HG03558 (cell line): ENCODE measurements at regions not wholly inside any gene's neighbourhood (a gene's known extent, or its start where the extent isn't known, plus 50 kb on each side); places are given as distances from the start of the nearest gene placed in this dataset.
"Not testable (repeated sequence)": the region's sequence is repeated elsewhere in the genome, so short reads cannot be mapped to it uniquely, and the experiment has no call there.

Experiments used
- ATAC-seq: cut with Tn5 transposase; IDR thresholded peaks from one replicate; pipeline ENCODE4 v1.9.1; 2021; ENCODE audit warnings: moderate number of reproducible peaks; ENCODE audit not compliant: unreplicated experiment; ENCODE audit errors: extremely low read depth

GRCh38 chr11:121914508-121915059 is 201.4 kb downstream of the BLID start:
- no peak for ATAC-seq

DNA sequence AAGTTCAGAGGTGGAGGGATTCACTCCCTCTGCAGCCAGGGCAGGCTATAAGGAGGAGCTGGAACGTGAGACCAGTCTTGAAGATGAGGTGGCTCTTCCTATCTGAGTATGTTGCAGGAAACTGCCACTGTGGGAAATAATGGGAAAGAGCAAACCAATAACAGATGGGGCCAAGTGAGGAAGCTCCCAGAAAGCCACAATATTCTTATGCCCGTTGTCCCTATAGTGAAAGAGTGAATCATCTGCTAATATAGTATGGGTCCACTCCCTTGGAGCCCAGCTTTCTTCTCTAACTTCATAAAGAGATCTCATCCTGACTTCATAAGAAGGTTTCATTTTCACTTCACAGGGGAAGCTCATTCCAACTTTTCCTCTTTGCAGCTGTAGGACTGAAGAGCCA is 206.4 kb downstream of the BLID start:
- no peak for ATAC-seq

- no peak for ATAC-seq
Measured at GRCh38 chr11:121907379-121907778, 208.6 kb downstream of the BLID start.

GRCh38 chr11:121904148-121904547 is 211.9 kb downstream of the BLID start:
- ATAC-seq: no peak

DNA sequence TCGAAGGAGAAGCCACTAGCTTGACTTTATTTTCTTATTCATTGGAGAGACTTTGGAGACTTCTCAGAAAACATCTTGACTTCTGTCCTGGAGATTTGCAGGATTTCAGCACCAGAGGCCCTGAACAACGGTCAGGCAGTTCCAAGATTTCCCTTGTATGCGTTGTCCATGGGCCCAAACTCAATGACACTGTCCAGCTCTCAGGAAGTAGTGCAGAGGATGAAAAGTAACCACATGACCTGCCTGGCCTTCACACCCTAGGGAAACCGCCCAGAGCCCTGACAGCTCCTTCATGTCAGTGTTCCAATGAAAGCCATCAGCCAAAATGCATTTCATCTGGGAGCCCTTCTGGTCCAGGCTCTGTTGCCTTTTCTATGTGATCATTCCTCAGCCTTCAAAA is 214.1 kb downstream of the BLID start:
- ATAC-seq: no peak

- ATAC-seq: not testable (repeated sequence)
Measured at GRCh38 chr11:121901417-121901816, 214.6 kb downstream of the BLID start.

DNA sequence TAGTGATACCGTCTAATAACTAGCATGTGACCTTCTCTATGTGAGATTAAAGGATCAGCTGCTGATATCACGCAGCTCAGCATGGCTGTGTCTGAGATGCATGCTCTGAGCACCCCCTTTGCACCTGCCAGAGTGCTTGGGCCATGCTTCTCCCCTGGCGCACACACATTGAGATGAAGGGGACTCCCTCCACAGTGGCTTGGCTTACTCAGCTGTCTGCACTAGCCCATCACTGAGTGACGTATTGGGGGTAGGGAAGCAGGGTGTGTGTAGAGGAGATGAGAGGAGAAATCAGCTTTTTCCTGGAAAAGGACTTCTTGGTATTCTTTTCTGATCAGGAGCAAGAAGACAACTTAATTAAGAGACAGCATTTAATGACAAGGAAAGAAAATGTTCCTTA is 216.5 kb downstream of the BLID start:
- no peak for ATAC-seq

- ATAC-seq: no peak
Measured at GRCh38 chr11:121898903-121899302, 217.1 kb downstream of the BLID start.

- ATAC-seq: no peak
Measured at GRCh38 chr11:121895919-121896318, 220.1 kb downstream of the BLID start.

- no peak for ATAC-seq
Measured at GRCh38 chr11:121894581-121894980, 221.4 kb downstream of the BLID start.

DNA sequence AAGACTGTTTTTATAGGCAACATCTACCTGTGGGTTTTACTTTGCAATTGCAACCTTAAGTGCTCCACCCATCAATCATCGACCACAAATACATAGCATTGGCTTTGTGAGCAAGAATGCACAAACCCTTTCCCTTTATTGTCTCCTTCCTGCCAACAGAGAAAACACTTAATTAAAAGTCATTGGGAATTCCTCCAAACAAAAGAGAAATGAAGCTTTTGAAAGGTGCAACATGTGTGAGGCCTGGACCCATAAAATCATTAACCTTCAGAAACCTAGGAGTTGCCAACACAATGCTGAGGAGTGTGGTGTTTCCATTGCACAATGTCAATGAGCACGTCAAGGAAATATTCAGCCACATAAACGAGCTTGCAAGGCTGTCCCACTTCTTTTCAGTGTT is 223.2 kb downstream of the BLID start:
- ATAC-seq: no peak

- no peak for ATAC-seq
Measured at GRCh38 chr11:121892131-121892681, 223.8 kb downstream of the BLID start.

- no peak for ATAC-seq
Measured at GRCh38 chr11:121890946-121891515, 225.0 kb downstream of the BLID start.

DNA sequence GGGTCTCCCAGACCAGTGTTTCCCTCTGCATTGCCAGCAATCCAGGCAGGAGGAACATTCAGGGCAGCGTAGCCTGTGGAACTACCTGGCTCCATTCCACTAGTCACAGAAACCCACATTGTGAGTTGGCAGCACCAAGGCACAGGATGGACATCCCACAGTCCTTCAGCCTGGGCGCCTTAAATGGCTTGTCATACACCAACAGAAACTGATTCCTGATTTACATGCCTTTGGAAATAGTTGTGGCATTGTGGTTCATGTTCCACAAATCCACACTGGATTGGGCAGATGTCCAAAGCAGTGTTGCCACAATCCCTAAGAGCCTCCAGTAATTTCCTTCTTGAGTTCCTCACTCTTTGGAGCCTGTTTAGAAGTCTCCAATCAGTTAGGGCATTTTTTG is 225.6 kb downstream of the BLID start:
- no peak for ATAC-seq

DNA sequence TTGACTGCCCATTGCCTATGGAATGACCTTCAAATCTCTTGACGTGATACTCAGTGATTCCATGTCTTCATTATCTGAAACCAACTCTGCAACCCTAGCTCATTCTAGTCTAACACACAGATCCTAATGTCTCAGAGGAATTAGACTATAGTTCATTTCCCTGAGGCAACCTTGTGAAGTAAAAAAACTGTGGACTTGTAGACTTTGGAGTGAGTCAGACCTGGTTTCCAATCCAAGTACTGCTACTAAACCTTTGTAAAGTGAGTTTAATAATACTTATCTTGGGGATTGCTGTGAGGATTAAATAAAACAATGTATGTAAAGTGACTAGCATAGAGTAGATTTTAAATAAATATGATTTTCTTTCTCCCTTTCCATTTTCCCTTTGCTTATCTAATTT is 226.1 kb downstream of the BLID start:
- no peak for ATAC-seq

GRCh38 chr11:121889186-121889585 is 226.8 kb downstream of the BLID start:
- no peak for ATAC-seq

GRCh38 chr11:121887976-121888557 is 227.9 kb downstream of the BLID start:
- no peak for ATAC-seq

DNA sequence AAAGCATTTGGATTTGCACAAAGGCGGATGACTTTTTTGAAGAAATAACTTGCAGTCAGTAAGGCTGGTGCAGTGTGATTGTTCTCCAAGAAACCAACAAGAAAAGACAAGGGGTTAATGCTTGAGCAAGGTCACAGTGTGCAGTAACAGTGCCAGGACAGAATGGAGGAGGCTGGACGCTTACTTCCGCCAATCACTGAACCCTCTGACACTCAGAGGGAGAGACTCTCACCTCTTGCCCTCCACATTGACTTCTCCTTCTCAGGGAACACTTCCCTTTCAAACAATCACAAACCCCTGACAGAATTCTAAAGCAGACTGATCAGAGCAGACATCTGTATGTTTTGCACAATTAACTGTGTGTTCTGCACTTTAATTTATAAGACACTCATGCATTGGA is 228.4 kb downstream of the BLID start:
- ATAC-seq: no peak

- no peak for ATAC-seq
Measured at GRCh38 chr11:121886996-121887395, 229.0 kb downstream of the BLID start.

DNA sequence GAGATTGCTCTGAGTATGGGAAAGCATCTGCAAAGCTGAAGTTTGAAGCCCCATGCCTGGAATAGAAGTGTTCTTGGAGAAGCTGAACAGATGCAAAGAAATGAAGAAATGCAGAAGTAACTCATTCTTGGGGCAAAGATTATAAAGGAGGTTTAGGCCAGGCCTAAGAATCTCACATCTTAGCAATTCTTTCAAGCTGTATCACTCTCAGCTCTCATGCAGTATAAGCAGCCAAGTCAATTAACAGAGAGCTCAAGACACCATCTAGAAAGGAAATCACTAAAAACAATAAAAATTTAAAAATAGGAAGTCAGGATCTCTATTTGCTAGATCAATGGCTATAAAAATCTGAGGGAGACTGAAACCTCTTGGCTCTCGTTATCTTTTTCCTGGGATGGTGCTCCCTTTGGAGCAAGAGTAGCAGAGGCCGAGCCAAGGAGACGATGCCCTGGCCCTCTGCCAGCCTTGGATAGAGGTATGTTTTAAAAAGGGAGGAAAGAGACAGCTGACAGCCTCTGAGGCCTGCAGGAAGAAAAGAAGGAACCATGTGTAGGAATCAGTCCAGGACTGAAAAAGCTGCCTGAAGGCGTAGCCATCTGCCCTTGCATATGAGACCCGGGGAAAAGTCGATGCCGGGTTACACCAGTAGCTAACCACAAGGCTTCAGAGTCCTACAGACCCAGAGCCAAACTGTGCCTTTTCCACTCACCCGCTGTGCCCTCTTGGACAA is 229.8 kb downstream of the BLID start:
- ATAC-seq: no peak

DNA sequence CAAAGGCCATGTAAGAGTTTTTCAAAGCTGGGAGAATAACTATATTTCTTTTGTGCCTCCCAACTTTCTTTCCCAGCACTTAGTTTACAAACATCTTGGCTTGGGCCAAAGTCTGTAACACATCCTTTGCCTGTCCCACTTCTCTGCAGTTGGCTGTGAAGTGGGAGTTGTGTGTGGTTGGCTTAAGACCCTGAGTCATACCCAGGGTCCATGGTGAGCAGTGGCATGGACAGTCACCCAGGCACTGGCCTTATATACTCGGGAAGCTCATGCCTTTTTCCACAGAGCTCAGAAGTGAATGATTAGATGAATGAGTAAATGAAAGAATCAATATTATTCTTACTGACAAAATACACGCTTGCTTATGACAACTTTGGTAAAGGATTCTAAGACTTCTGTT is 231.4 kb downstream of the BLID start:
- no peak for ATAC-seq
